ENCODE measurements at regions not wholly inside any gene's neighbourhood (a gene's known extent, or its start where the extent isn't known, plus 50 kb on each side); places are given as distances from the start of the nearest gene placed in this dataset.

GRCh38 chr1:189804352-189804751 is 673.3 kb downstream of the BRINP3 start:
- TF ChIP-seq NFIC (IDR thresholded peaks at IDR 0.05) (no peak), CEBPB (IDR thresholded peaks at IDR 0.05) (no peak), TCF12 (IDR thresholded peaks at IDR 0.05; ENCODE audit: low read depth) (no peak), FOXM1 (IDR thresholded peaks at IDR 0.05; ENCODE audit: borderline replicate concordance, low read depth) (no peak), USF1 (IDR thresholded peaks at IDR 0.05) (no peak), TAF1 (IDR thresholded peaks at IDR 0.05; ENCODE audit: low read depth) (no peak), MAX (IDR thresholded peaks at IDR 0.05) (no peak), YY1 (IDR thresholded peaks at IDR 0.05; ENCODE audit: low read depth) (no peak), ZBTB7A (IDR thresholded peaks at IDR 0.05; ENCODE audit: low read depth) (no peak), TEAD4 (IDR thresholded peaks at IDR 0.05) (no peak), CREB1 (IDR thresholded peaks at IDR 0.05; ENCODE audit: low read depth) (no peak), EGR1 (IDR thresholded peaks at IDR 0.05) (no peak), REST (IDR thresholded peaks at IDR 0.05; ENCODE audit: low read depth) (no peak)

GRCh38 chr1:189805735-189806134 is 671.9 kb downstream of the BRINP3 start:
- TF ChIP-seq CEBPB (IDR thresholded peaks at IDR 0.05) (no peak), USF1 (IDR thresholded peaks at IDR 0.05) (no peak), RAD21 (IDR thresholded peaks at IDR 0.05; ENCODE audit: low read depth) (no peak), TAF1 (IDR thresholded peaks at IDR 0.05; ENCODE audit: low read depth) (no peak), NFIC (IDR thresholded peaks at IDR 0.05) (no peak), EP300 (IDR thresholded peaks at IDR 0.05; ENCODE audit: borderline replicate concordance) (no peak), YY1 (IDR thresholded peaks at IDR 0.05; ENCODE audit: low read depth) (no peak), FOXM1 (IDR thresholded peaks at IDR 0.05; ENCODE audit: borderline replicate concordance, low read depth) (no peak), MAX (IDR thresholded peaks at IDR 0.05) (no peak), ZBTB7A (IDR thresholded peaks at IDR 0.05; ENCODE audit: low read depth) (no peak), TCF12 (IDR thresholded peaks at IDR 0.05; ENCODE audit: low read depth) (no peak), TEAD4 (IDR thresholded peaks at IDR 0.05) (no peak), CREB1 (IDR thresholded peaks at IDR 0.05; ENCODE audit: low read depth) (no peak), REST (IDR thresholded peaks at IDR 0.05; ENCODE audit: low read depth) (no peak), EGR1 (IDR thresholded peaks at IDR 0.05) (no peak)

GRCh38 chr1:189811960-189812359 is 665.7 kb downstream of the BRINP3 start:
- no peak for TF ChIP-seq TEAD4 (IDR thresholded peaks at IDR 0.05)
- no peak for TF ChIP-seq TCF12 (IDR thresholded peaks at IDR 0.05; ENCODE audit: low read depth)
- no peak for TF ChIP-seq CEBPB (IDR thresholded peaks at IDR 0.05)
- TF ChIP-seq EGR1 (IDR thresholded peaks at IDR 0.05), result no peak
- TF ChIP-seq REST (IDR thresholded peaks at IDR 0.05; ENCODE audit: low read depth), result no peak
- no peak for TF ChIP-seq CREB1 (IDR thresholded peaks at IDR 0.05; ENCODE audit: low read depth)
- TF ChIP-seq YY1 (IDR thresholded peaks at IDR 0.05; ENCODE audit: low read depth), result no peak

- TF ChIP-seq USF1 (IDR thresholded peaks at IDR 0.05), result no peak
- TF ChIP-seq YY1 (IDR thresholded peaks at IDR 0.05; ENCODE audit: low read depth), result no peak
- TF ChIP-seq TCF12 (IDR thresholded peaks at IDR 0.05; ENCODE audit: low read depth), result no peak
- TF ChIP-seq EGR1 (IDR thresholded peaks at IDR 0.05), result no peak
- no peak for TF ChIP-seq RAD21 (IDR thresholded peaks at IDR 0.05; ENCODE audit: low read depth)
- TF ChIP-seq FOXM1 (IDR thresholded peaks at IDR 0.05; ENCODE audit: borderline replicate concordance, low read depth), result no peak
- TF ChIP-seq MAX (IDR thresholded peaks at IDR 0.05), result no peak
- TF ChIP-seq EP300 (IDR thresholded peaks at IDR 0.05; ENCODE audit: borderline replicate concordance), result no peak
- TF ChIP-seq ZBTB7A (IDR thresholded peaks at IDR 0.05; ENCODE audit: low read depth), result no peak
- TF ChIP-seq CREB1 (IDR thresholded peaks at IDR 0.05; ENCODE audit: low read depth), result no peak
Measured at GRCh38 chr1:189816558-189816957, 661.1 kb downstream of the BRINP3 start.
